Peyer's patch (tissue), 4 donors: ENCODE measurements at regions not wholly inside any gene's neighbourhood (a gene's known extent, or its start where the extent isn't known, plus 50 kb on each side); places are given as distances from the start of the nearest gene placed in this dataset.
"Not testable (repeated sequence)": the region's sequence is repeated elsewhere in the genome, so short reads cannot be mapped to it uniquely, and the experiment has no call there.

Source experiments
- DNase-seq, 3 donors: peaks; one replicate each; pipeline ENCODE4 v3.0.0-alpha.2; 2017 to 2019
- H3K27ac ChIP-seq, 4 donors: fragments of 200-600 bp; sonication (generic); one replicate each; pipeline ENCODE4 v1.5.1; 2016 to 2019
- H3K27me3 ChIP-seq, 2 donors: fragments of 200-600 bp; sonication (generic); one replicate each; pipeline ENCODE4 v1.5.1; 2019
- H3K36me3 ChIP-seq, 3 donors: fragments of 200-600 bp; sonication (generic); one replicate each; pipeline ENCODE4 v1.5.1; 2016 to 2019
- H3K4me1 ChIP-seq, 4 donors: fragments of 200-600 bp; sonication (generic); one replicate each; pipeline ENCODE4 v1.5.1; 2016 to 2019
- H3K4me3 ChIP-seq, 4 donors: fragments of 200-600 bp; sonication (generic); 1 replicate in 3 of 4; 2 replicates in 1 of 4; pipeline ENCODE4 v1.5.1; 2016 to 2019; ENCODE audit warnings: mild to moderate bottlenecking in 1 of 4
- H3K9me3 ChIP-seq, 4 donors: fragments of 200-600 bp; sonication (generic); one replicate each; pipeline ENCODE4 v1.5.1; 2016 to 2019; ENCODE audit warnings: mild to moderate bottlenecking in 1 of 4
- POLR2A ChIP-seq, 2 donors: fragments of 450-650 bp; IDR thresholded peaks; one replicate each; pipeline ENCODE4 v1.5.1; 2017; ENCODE audit warnings: antibody characterized with exemption in 2 of 2, mild to moderate bottlenecking in 2 of 2, moderate library complexity in 2 of 2
- TF ChIP-seq, protein P1 (sequence below), 6 experiments: fragments of 450-650 bp in 4 of 6; fragments of 200-600 bp in 2 of 6; sonication (generic) in 1 of 6; IDR thresholded peaks; one replicate each; pipeline ENCODE4 v1.5.1; 2017 to 2019; ENCODE audit warnings: antibody characterized with exemption in 6 of 6, mild to moderate bottlenecking in 3 of 6, moderate library complexity in 1 of 6

DNA sequence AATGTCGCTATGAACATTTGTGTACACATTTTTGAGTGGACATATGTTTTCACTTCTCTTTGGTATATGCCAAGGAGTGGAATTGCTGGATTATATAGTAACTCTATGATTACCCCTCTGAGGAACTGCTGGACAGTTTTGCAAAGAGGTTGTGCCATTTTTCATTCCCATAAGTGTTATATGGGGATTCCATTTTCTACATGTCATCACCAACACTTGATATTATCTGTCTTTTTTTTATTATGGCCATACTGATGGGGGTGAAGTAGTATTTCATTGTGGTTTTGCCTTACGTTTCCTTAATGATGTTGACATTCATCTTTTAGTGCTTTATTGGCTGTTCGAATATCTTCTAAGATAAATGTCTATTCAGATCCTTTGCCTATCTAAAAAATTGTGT lies 171.8 kb upstream of the LAMA2 start:
- TF ChIP-seq, protein P1, sequence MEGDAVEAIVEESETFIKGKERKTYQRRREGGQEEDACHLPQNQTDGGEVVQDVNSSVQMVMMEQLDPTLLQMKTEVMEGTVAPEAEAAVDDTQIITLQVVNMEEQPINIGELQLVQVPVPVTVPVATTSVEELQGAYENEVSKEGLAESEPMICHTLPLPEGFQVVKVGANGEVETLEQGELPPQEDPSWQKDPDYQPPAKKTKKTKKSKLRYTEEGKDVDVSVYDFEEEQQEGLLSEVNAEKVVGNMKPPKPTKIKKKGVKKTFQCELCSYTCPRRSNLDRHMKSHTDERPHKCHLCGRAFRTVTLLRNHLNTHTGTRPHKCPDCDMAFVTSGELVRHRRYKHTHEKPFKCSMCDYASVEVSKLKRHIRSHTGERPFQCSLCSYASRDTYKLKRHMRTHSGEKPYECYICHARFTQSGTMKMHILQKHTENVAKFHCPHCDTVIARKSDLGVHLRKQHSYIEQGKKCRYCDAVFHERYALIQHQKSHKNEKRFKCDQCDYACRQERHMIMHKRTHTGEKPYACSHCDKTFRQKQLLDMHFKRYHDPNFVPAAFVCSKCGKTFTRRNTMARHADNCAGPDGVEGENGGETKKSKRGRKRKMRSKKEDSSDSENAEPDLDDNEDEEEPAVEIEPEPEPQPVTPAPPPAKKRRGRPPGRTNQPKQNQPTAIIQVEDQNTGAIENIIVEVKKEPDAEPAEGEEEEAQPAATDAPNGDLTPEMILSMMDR (IDR thresholded peaks at IDR 0.05), result no peak
- TF ChIP-seq POLR2A (IDR thresholded peaks at IDR 0.05), result no peak
- Histone ChIP-seq H3K4me1 (no peaks in the 10 kb centered on the region), H3K36me3 (no peaks in the 10 kb centered on the region), H3K4me3 (no peak overlapping the region), H3K27me3 (no peaks in the 10 kb centered on the region), H3K27ac (no peak overlapping the region), H3K9me3 (no peaks in the 10 kb centered on the region)
- no peak for DNase-seq

DNA sequence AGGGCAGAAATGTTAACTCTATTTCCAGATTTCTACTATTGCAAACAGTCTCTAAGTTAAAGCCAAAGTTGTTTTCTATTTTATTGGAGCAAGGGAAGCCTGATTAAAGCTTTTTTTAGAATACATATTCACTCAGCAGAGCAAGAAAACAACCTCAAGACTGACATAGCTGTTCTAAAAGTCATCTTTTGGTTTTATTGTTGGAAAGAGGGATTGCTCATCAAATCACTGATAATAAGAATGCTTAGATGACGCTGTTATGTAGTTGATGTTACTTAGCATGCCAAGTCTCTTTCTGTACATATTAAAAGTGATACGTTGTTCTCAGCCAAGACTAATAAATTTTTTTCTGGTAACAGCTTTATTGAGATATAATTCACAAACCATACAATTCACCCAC lies 172.6 kb upstream of the LAMA2 start:
- no peak overlapping the region for H3K4me3 ChIP-seq
- no peak overlapping the region for H3K27ac ChIP-seq
- TF ChIP-seq, protein P1 (IDR thresholded peaks at IDR 0.05), result no peak
- TF ChIP-seq POLR2A (IDR thresholded peaks at IDR 0.05), result no peak

DNA sequence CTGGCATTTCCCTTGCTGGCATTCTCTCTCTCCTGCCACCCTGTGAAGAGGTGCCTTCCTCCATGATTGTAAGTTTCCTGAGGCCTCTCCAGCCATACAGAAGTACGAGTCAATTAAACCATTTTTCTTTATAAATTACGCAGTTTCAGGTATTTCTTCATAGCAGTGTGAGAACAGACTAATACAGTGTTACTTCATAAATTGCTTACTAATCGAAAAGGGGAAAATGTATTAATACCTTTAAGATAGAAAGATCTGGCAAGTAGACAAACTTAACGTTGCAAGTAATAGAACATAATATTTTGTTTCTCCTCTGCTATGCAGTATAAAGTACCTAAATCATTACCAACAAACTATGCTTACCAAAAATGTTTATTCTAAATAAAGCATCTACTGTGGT lies 178.3 kb upstream of the LAMA2 start:
- Histone ChIP-seq H3K9me3 (no peaks in the 10 kb centered on the region), H3K36me3 (no peaks in the 10 kb centered on the region), H3K4me1 (no peaks in the 10 kb centered on the region), H3K4me3 (no peak overlapping the region), H3K27me3 (no peaks in the 10 kb centered on the region), H3K27ac (no peak overlapping the region)
- DNase-seq, result no peak
- TF ChIP-seq, protein P1 (IDR thresholded peaks at IDR 0.05), result no peak
- no peak for TF ChIP-seq POLR2A (IDR thresholded peaks at IDR 0.05)

More for the DNA sequence above, 172.6 kb upstream of the LAMA2 start:
- DNase-seq, result no peak
- no peaks in the 10 kb centered on the region for H3K36me3 ChIP-seq
- H3K27me3 ChIP-seq, result no peaks in the 10 kb centered on the region
- H3K9me3 ChIP-seq, result no peaks in the 10 kb centered on the region
- H3K4me1 ChIP-seq, result no peaks in the 10 kb centered on the region

DNA sequence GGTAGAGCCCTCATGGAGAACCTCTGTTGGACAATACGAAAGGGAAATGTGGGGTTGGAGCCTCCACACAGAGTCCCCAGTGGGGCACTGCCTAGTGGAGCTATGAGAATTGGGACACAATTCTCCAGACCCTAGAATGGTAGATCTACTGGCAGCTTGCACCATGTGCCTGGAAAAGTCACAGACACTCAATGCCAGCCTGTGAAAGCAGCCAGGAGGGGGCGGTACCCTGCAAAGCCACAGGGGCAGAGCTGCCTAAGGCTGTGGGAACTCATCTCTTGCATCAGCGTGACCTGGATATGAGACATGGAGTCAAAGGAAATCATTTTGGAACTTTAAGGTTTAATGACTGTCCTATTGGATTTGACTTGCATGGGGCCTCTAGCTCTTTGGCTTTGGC lies 179.1 kb upstream of the LAMA2 start:
- H3K4me3 ChIP-seq, H3K36me3 ChIP-seq, H3K27me3 ChIP-seq, H3K4me1 ChIP-seq, DNase-seq, H3K27ac ChIP-seq, H3K9me3 ChIP-seq: not testable (repeated sequence)

DNA sequence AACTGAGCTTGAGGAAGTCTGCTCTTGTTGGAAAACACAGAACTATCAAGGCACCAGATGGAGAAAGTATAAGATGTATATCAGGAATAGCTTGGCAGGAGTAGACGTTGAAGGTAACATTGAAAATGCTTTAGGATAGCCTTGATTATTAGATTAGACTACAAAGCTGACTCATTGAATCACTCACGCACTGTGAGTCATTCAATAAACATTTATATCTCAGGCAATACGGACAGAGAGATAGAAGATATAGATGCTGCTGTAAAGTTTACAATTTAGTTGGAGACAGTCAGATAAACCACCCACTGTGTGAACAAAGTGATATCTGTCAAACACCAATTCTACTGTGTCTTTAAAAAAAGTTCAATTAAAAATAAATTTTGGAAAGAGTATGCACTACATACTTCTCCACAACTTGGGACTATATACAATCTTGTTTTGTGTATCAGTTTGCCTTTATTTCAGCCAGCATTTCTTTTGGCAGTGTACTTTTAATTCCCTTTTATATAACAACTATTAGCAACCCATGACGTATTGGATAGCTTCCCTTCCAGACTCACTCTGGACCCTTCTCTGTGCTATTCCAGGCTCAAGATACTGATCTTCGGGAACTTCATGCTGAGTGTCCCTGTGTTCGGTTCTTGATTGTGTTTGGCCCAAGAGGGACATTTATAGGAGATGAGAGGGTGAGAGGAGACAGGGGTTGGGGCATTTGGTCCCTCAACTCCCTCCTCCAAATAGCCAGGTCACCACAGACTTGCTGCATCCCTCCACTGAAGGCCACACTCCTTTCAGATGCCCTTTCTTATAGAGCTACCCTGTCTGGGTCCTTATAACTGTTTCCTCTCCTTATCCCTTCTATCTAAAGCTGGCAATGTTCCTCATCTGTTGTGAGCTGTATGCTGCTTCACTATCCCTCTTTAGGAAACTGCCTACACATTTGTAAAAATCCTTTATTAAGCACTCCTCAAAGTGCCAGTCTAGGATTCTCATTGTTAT lies 176.6 kb upstream of the PTPRK start:
- no peaks in the 10 kb centered on the region for H3K4me1 ChIP-seq
- H3K9me3 ChIP-seq, result no peaks in the 10 kb centered on the region
- DNase-seq, result no peak
- no peak overlapping the region for H3K27ac ChIP-seq
- no peak for TF ChIP-seq POLR2A (IDR thresholded peaks at IDR 0.05)
- TF ChIP-seq, protein P1 (IDR thresholded peaks at IDR 0.05), result no peak
- no peak overlapping the region for H3K4me3 ChIP-seq
- H3K27me3 ChIP-seq, result no peaks in the 10 kb centered on the region
- no peaks in the 10 kb centered on the region for H3K36me3 ChIP-seq

DNA sequence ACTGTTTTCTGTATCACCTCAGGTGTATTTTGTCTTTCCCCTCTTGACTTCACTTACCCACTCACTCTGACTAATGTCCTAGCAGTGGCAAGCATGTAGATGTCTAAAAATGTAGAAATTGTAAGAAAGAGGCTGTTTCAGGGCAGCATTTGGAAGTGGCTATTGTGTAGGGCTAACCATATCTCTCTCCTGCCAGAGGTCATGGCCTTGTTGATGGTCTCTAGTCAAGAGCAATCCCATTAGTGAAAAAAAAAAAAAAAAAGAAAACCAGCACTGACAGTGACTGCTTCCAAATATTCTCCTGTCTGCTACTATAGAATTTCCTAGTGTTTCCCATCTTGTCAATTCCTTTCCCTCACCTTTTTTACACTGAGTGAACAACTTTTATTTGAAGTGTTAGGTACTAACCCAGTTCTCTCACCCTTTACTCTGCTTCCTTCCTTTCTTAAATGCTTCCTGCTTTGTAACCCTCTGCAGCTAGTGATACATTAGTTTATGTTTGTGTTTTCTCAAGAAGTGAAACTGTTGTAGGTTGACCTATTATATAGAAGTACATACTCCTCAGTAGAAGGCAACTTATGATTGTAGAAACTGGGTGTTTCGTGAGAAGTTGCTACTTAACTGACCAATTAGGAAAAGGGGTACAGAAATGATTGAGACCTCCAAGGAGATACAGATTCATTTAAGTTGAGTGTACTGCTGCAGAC lies 174.1 kb upstream of the PTPRK start:
- no peaks in the 10 kb centered on the region for H3K9me3 ChIP-seq
- H3K4me1 ChIP-seq, result no peaks in the 10 kb centered on the region
- H3K27me3 ChIP-seq, result no peaks in the 10 kb centered on the region
- H3K4me3 ChIP-seq, result no peak overlapping the region
- no peak overlapping the region for H3K27ac ChIP-seq
- no peak for TF ChIP-seq POLR2A (IDR thresholded peaks at IDR 0.05)
- TF ChIP-seq, protein P1 (IDR thresholded peaks at IDR 0.05), result no peak
- no peaks in the 10 kb centered on the region for H3K36me3 ChIP-seq
- DNase-seq, result no peak
